ENCODE measurements at regions not wholly inside any gene's neighbourhood (a gene's known extent, or its start where the extent isn't known, plus 50 kb on each side); places are given as distances from the start of the nearest gene placed in this dataset.
"Not testable (repeated sequence)": the region's sequence is repeated elsewhere in the genome, so short reads cannot be mapped to it uniquely, and the experiment has no call there.

DNA sequence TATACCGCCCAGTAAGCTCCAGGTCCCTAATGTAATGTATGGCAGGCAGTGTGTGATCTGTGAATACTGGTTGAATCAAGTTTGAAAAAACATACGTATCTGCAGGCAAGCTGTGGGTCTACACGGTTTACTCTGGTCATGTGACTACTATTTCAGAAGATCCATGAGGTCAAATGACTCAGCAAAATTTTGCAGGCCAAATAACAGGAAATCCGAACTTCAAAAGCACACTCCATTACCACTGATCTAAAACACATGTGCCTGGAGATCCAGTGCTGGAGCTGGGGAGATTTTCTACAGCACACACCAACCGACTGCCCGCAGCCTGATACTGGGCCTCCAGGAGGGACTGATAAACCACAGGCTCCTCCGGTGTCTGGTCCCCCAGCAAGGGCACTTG is 64.5 kb upstream of the SLC44A3 start:
- no peak for TF ChIP-seq POLR2AphosphoS5 (IDR thresholded peaks at IDR 0.05)
- TF ChIP-seq EP300 (IDR thresholded peaks at IDR 0.05): no peak
- TF ChIP-seq POLR2A (IDR thresholded peaks at IDR 0.05): no peak
- TF ChIP-seq, protein P1, sequence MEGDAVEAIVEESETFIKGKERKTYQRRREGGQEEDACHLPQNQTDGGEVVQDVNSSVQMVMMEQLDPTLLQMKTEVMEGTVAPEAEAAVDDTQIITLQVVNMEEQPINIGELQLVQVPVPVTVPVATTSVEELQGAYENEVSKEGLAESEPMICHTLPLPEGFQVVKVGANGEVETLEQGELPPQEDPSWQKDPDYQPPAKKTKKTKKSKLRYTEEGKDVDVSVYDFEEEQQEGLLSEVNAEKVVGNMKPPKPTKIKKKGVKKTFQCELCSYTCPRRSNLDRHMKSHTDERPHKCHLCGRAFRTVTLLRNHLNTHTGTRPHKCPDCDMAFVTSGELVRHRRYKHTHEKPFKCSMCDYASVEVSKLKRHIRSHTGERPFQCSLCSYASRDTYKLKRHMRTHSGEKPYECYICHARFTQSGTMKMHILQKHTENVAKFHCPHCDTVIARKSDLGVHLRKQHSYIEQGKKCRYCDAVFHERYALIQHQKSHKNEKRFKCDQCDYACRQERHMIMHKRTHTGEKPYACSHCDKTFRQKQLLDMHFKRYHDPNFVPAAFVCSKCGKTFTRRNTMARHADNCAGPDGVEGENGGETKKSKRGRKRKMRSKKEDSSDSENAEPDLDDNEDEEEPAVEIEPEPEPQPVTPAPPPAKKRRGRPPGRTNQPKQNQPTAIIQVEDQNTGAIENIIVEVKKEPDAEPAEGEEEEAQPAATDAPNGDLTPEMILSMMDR (IDR thresholded peaks at IDR 0.05): no peak
- H3K36me3 ChIP-seq: no peaks in the 10 kb centered on the region
- no peak overlapping the region for H3K4me3 ChIP-seq
- WGBS, 2 donors (ENCODE audit: low coverage in 1 of 2): 47 to 78% methylated on average over 3 to 5 of the region's 7 CpGs
- ATAC-seq: peak; percentile 77
- H3K9me3 ChIP-seq: no peaks in the 10 kb centered on the region
- no peaks in the 10 kb centered on the region for H3K27me3 ChIP-seq
- no peak overlapping the region for H3K27ac ChIP-seq
- H3K4me1 ChIP-seq: peaks cover 0 to 17% (median 10%) of the 10 kb centered on the region in 3 donors

DNA sequence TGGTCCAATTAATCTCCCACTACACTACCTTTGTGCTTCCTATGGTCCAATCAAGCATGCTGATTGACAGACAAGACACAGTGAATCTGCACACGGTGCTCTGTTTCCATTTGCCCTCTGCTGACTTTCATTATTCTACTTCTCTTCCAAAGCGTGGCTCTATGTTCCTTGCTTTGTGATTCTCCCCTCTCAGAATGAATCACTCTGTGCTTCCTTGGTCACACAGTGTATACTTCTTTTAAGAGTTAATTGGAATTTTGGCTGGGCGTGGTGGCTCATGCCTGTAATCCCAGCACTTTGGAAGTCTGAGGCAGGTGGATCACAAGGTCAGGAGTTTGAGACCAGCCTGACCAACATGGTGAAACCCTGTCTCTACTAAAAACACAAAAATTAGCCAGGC is 65.1 kb upstream of the SLC44A3 start:
- H3K27me3 ChIP-seq, H3K9me3 ChIP-seq, ATAC-seq, H3K27ac ChIP-seq, H3K36me3 ChIP-seq, H3K4me3 ChIP-seq: not testable (repeated sequence)
- 73 to 90% methylated on average over 2 of the region's 3 CpGs for WGBS, 2 donors (ENCODE audit: low coverage in 1 of 2)
- peaks cover 0 to 17% (median 10%) of the 10 kb centered on the region in 3 donors for H3K4me1 ChIP-seq

DNA sequence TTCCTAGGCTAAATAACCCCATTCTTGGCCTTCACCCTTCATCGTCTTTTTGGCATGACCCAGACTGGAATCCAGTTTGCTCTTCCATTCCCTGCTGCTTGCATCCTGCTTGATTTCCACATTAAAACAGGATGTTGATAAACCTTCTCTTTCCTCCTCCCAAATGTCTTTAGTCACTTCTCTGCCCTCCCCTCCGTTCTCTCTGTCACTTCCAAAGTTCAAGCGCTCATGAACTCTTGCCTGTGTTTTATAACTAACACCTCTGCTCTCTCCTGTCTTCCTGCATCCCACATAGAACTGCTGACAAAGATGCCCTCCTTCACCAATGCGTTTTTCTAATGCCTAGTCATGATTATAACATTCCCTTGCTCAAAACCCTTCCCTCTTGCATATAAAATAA is 65.6 kb upstream of the SLC44A3 start:
- 81 to 87% methylated on average over 4 of the region's 4 CpGs for WGBS, 2 donors (ENCODE audit: low coverage in 1 of 2)

DNA sequence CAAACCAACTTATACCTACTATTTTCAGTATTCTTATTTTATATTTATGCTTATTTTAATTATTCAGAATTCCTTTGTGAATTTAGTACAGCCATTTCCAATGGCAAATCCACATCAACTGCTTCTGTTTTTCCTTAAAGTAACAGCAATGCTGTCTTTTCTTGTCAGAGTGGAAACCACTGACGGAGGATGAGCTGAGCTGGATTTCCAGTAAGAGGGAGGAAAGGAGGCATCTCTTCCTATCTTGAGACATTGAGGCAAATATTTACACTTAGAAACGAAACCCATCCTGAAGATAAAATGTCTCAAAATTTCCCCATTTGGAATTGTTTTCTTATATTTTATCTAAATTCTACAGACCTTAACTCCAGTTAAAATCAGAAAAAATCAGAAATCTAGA is 66.1 kb upstream of the SLC44A3 start:
- Histone ChIP-seq H3K4me3 (no peak overlapping the region), H3K36me3 (no peaks in the 10 kb centered on the region), H3K27ac (peak overlapping the region in 1 of 4 donors; percentile 5), H3K9me3 (no peaks in the 10 kb centered on the region), H3K27me3 (no peaks in the 10 kb centered on the region), H3K4me1 (peaks cover 0 to 17% (median 10%) of the 10 kb centered on the region in 3 donors)
- ATAC-seq: no peak
- WGBS, 2 donors (ENCODE audit: low coverage in 1 of 2): 81 to 95% methylated on average over 2 of the region's 2 CpGs
- TF ChIP-seq POLR2AphosphoS5 (IDR thresholded peaks at IDR 0.05) (no peak), EP300 (IDR thresholded peaks at IDR 0.05) (no peak), POLR2A (IDR thresholded peaks at IDR 0.05) (no peak)
- TF ChIP-seq, protein P1 (IDR thresholded peaks at IDR 0.05): no peak

More for the DNA sequence above, 65.6 kb upstream of the SLC44A3 start:
- Histone ChIP-seq H3K36me3 (no peaks in the 10 kb centered on the region), H3K4me1 (peaks cover 0 to 17% (median 10%) of the 10 kb centered on the region in 3 donors), H3K9me3 (no peaks in the 10 kb centered on the region), H3K27ac (no peak overlapping the region), H3K27me3 (no peaks in the 10 kb centered on the region), H3K4me3 (no peak overlapping the region)
- TF ChIP-seq EP300 (IDR thresholded peaks at IDR 0.05): no peak
- TF ChIP-seq POLR2A (IDR thresholded peaks at IDR 0.05): no peak
- ATAC-seq: no peak

DNA sequence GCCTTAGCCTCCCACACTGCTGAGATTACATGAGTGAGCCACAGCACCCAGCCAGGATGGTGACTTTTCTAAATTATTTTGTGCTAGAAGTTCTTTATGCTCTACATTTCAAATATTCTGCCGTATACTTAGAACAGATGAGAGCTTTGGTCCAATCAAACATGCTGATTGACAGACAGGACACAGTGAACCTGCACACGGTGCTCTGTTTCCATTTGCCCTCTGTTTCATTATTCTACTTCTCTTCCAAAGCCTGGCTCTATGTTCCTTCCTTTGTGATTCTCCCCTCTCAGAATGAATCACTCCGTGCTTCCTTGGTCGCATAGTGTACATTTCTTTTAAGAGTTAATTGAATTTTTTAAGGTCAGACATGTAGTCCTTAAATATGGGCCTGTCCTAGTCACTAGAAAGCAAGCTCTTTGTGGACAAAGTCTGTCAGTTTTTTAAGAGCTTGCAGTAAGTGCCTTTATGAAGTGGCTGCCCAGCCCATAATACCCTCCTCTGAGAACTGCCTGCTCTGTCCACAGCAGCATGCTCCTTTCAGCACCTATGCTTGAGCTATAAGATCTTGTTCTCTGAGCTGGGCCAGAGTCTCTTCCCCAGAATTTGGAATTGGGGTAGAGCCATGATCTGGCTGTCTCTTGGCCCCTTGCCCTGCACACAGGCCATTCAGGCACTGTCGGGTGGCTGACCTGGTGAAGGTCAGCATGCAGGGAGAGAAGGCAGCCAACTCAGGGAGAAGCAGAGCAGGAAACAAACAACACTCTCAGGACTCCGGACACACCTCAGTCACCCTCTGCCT is 66.8 kb upstream of the SLC44A3 start:
- Histone ChIP-seq H3K4me3 (no peak overlapping the region), H3K27me3 (no peaks in the 10 kb centered on the region), H3K36me3 (no peaks in the 10 kb centered on the region), H3K9me3 (no peaks in the 10 kb centered on the region), H3K27ac (peak overlapping the region in 1 of 4 donors; percentile 5), H3K4me1 (peaks cover 0 to 17% (median 10%) of the 10 kb centered on the region in 3 donors)
- WGBS, 2 donors (ENCODE audit: low coverage in 1 of 2): 47 to 75% methylated on average over 5 to 6 of the region's 6 CpGs
- TF ChIP-seq EP300 (IDR thresholded peaks at IDR 0.05) (no peak), POLR2AphosphoS5 (IDR thresholded peaks at IDR 0.05) (no peak), POLR2A (IDR thresholded peaks at IDR 0.05) (no peak)
- TF ChIP-seq, protein P1 (IDR thresholded peaks at IDR 0.05): no peak
- ATAC-seq: peak; percentile 49

DNA sequence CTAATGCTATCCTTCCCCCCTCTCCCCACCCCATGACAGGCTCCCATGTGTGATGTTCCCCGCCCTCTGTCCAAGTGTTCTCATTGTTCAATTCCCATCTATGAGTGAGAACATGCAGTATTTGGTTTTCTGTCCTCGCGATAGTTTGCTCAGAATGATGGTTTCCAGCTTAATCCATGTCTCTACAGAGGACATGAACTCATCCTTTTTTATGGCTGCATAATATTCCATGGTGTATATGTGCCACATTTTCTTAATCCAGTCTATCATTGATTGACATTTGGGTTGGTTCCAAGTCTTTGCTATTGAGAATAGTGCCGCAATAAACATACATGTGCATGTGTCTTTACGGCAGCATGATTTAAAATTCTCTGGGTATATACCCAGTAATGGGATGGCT is 68.7 kb upstream of the SLC44A3 start:
- H3K9me3 ChIP-seq, H3K4me3 ChIP-seq, ATAC-seq, H3K27ac ChIP-seq, H3K27me3 ChIP-seq, H3K36me3 ChIP-seq: not testable (repeated sequence)
- 80 to 83% methylated on average over 4 to 5 of the region's 5 CpGs for WGBS, 2 donors (ENCODE audit: low coverage in 1 of 2)
- H3K4me1 ChIP-seq: peaks cover 0 to 17% (median 10%) of the 10 kb centered on the region in 3 donors
